ENCODE measurements at regions not wholly inside any gene's neighbourhood (a gene's known extent, or its start where the extent isn't known, plus 50 kb on each side); places are given as distances from the start of the nearest gene placed in this dataset.

DNA sequence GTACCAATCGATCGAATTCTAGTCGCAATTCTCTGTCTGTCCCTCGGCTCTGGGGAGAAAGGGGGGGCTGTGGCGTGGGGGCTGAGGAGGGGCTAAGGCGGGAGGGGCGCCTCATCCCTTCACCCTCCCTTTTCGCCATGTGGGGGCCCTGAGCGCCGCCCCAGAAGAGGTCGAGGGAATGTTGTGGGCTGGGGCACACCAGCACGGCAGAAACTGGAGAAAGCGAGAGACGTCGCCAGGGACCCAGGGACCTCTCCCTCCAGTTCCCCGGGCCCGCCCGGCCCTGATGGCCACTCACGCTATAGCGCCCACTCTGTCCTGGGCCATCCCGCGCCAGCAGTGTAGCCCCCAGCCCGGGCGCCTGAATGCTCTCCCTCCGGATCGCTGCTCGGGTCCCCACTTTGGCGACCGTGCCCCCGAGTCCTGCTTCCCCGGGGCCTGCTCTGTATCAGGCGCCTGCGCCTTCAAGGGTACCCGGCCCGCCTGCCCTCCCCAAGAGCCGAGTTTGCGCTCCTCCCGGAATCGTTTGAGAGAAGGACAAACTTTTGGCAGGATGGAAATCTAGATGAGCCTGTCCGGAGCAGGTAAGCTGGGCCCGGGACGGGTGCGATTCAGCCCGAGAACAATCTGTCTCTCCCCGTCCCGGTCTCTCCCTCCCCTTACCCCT lies 62.6 kb downstream of the SMUG1 start:
- H3K36me3 Mint-ChIP-seq (ENCODE audit: insufficient read depth in 1 of 3, low read depth in 3 of 3): no peaks in the 10 kb centered on the region; a peak in 1 of 7 replicates
- no peaks in the 10 kb centered on the region for H4K20me1 ChIP-seq (ENCODE audit: control insufficient read depth, insufficient read depth, insufficient read length)
- H3K27ac ChIP-seq (ENCODE audit: insufficient read length, low read depth, low read length): no peak overlapping the region
- H3K18ac ChIP-seq (ENCODE audit: insufficient read length, low read depth, low read length): no peak overlapping the region
- no peak overlapping the region for H3K27ac Mint-ChIP-seq
- H3K4ac ChIP-seq (ENCODE audit: low read depth, low read length): no peak overlapping the region
- peaks cover 2% of the 10 kb centered on the region; the same call in 1 of the 2 replicates for H3K4me1 ChIP-seq (ENCODE audit: insufficient read depth, low read length)
- TF ChIP-seq, protein P1, sequence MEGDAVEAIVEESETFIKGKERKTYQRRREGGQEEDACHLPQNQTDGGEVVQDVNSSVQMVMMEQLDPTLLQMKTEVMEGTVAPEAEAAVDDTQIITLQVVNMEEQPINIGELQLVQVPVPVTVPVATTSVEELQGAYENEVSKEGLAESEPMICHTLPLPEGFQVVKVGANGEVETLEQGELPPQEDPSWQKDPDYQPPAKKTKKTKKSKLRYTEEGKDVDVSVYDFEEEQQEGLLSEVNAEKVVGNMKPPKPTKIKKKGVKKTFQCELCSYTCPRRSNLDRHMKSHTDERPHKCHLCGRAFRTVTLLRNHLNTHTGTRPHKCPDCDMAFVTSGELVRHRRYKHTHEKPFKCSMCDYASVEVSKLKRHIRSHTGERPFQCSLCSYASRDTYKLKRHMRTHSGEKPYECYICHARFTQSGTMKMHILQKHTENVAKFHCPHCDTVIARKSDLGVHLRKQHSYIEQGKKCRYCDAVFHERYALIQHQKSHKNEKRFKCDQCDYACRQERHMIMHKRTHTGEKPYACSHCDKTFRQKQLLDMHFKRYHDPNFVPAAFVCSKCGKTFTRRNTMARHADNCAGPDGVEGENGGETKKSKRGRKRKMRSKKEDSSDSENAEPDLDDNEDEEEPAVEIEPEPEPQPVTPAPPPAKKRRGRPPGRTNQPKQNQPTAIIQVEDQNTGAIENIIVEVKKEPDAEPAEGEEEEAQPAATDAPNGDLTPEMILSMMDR (conservative IDR thresholded peaks at IDR 0.05): no peak
- H4K5ac ChIP-seq (ENCODE audit: insufficient read length, low read depth, low read length): no peak overlapping the region
- H2BK15ac ChIP-seq (ENCODE audit: low read depth, low read length): no peak overlapping the region
- no peak overlapping the region for H3T11ph ChIP-seq (ENCODE audit: low read length)
- H4K8ac ChIP-seq (replicated peaks; ENCODE audit: insufficient read length, low read depth, low read length): no peak overlapping the region
- H3K23ac ChIP-seq (ENCODE audit: insufficient read length, low read depth, low read length): no peak overlapping the region
- H3K14ac ChIP-seq (ENCODE audit: insufficient read depth, low read length): no peak overlapping the region
- no peak for DNase-seq
- WGBS (ENCODE audit: extremely low coverage, insufficient read length, low lambda C conversion rate): no CpG with 5 or more reads among the region's 46 CpGs
- no peak overlapping the region for H2BK12ac ChIP-seq (ENCODE audit: insufficient read length, low read depth, low read length)
- peak overlapping the region; percentile 67 for H3K4me2 ChIP-seq (ENCODE audit: insufficient read depth, insufficient read length, low read length)
- H2BK120ac ChIP-seq (ENCODE audit: low read depth, low read length, poor library complexity, severe bottlenecking): no peak overlapping the region
- H3K56ac ChIP-seq (ENCODE audit: insufficient read length, low read depth, low read length): no peak overlapping the region
- H2BK20ac ChIP-seq (ENCODE audit: low read depth, low read length, poor library complexity, severe bottlenecking): no peak overlapping the region
- H2BK5ac ChIP-seq (ENCODE audit: insufficient read length, low read length): no peak overlapping the region
- peak overlapping the region; percentile 36 to 78 for H3K4me3 Mint-ChIP-seq
- H2AK5ac ChIP-seq (ENCODE audit: insufficient read length, low read length): no peak overlapping the region
- no peaks in the 10 kb centered on the region for H3K79me2 ChIP-seq (ENCODE audit: insufficient read depth, low read length)
- H3K4me1 Mint-ChIP-seq: peaks cover 23 to 68% of the 10 kb centered on the region in 2 experiments
- H3K23me2 ChIP-seq (ENCODE audit: insufficient read length, low read depth, low read length, poor library complexity, severe bottlenecking): peaks cover 10% of the 10 kb centered on the region
- no peak overlapping the region for H3K9ac ChIP-seq (ENCODE audit: extremely low read depth, insufficient read length, low read length)
- H3K27me3 Mint-ChIP-seq (ENCODE audit: low read depth): peaks cover 100% of the 10 kb centered on the region
- no peak overlapping the region for H2AFZ ChIP-seq (ENCODE audit: low read length)
- peaks cover 0 to 4% of the 10 kb centered on the region in 2 experiments; a peak in 1 of 5 replicates for H3K9me3 Mint-ChIP-seq
- no peak overlapping the region for H4K91ac ChIP-seq (ENCODE audit: insufficient read length, low read depth, low read length)
- peaks cover 84% of the 10 kb centered on the region for H3K27me3 ChIP-seq (ENCODE audit: insufficient read depth, low read length)
- no peaks in the 10 kb centered on the region for H3K9me3 ChIP-seq (ENCODE audit: control insufficient read depth, low read depth, low read length)
- H3K79me1 ChIP-seq (ENCODE audit: insufficient read depth, low read depth, low read length, poor library complexity, severe bottlenecking): no peaks in the 10 kb centered on the region

All from H9 (cell line).